ENCODE measurements at regions not wholly inside any gene's neighbourhood (a gene's known extent, or its start where the extent isn't known, plus 50 kb on each side); places are given as distances from the start of the nearest gene placed in this dataset.
"Not testable (repeated sequence)": the region's sequence is repeated elsewhere in the genome, so short reads cannot be mapped to it uniquely, and the experiment has no call there.

DNA sequence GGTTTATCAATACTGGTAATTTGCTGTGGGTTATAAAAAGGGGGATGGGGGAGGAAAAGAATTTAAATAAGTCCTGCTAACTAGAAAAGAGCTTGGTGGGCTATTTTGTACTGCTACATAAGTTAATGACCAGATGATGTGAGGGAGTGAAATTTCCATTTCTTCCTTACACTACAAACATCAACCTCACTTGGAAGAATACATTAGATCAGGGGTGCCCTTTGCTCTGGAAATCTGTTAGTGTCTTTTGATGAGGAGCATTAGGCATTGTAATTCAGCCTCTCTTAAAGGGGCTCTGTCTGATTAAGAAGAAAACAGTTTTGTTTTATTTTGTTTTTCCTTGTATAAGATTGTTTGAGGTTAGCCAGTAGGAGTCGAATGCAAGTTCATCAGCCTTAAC lies 576.4 kb upstream of the TBL1XR1 start:
- DNase-seq (ENCODE audit: low read depth, low spot score) = no peak
- in situ Hi-C loops (cut with HindIII; ENCODE audit: low pct_unique_long_range_greater_than_20kb, low sequenced_read_pairs) = no loop called here

DNA sequence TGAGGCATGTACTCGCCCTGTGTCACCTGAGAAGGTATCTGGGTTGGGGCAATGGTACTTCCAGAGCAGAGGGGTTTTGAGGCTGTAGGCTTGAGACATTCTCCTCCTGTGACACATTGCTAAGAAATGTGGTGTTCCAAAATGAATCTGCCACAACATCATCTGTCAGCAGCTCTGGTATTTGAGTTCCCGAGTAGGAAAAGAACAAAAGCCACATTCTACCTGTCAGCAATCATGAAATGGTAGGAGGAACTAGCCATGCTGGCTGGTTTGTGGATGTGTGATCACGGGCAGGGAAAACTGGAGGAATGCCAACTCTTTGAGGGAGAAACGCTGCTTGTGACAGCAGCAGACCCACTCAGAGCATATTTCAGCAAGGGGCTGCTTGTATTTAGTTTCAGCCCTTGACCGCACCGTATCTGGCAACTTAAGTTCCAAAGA lies 579.4 kb upstream of the TBL1XR1 start:
- in situ Hi-C loops (cut with HindIII; ENCODE audit: low pct_unique_long_range_greater_than_20kb, low sequenced_read_pairs) = no loop called here
- peak; percentile 15 for DNase-seq (ENCODE audit: low read depth, low spot score)

DNA sequence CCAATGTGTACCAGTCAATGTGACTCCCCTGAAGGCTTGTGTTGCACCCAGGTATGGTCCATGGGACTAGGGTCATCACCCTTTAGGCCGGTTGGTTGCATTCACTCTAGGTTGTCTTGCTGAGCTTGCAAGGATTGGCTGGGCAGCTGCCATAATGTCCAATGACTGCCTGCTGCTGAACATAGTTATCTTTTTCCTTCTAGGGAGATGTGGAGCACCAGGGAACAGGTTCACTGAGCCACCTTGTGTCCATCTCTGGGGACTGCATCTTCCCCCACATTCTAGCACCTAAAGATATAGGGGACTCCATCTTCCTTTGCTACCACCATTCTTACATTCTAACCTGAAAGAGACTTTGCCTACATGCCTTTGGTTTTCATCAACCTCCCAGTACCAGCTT lies 580.4 kb upstream of the TBL1XR1 start:
- peak; percentile 84 for DNase-seq (ENCODE audit: low read depth, low spot score)
- in situ Hi-C loops (cut with HindIII; ENCODE audit: low pct_unique_long_range_greater_than_20kb, low sequenced_read_pairs) = no loop called here

DNA sequence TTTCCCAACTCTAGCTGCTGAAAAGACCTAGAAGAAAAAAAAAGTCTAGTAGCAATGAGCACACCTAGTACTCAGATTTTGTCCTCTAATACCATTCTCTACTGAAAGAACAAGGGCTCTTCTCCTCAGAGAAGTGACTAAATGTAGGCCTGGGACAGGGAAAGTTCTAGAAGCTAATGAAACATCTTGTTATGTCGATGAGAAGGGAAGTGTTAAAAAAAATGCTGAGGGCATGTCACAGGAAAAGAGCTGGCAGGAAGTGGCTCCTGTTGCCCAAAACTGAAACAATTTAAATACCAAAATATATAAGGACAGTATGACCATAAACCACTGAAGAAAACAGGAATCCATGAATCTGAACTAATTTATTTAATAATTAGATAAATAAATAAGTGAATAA lies 581.4 kb upstream of the TBL1XR1 start:
- DNase-seq (ENCODE audit: low read depth, low spot score) = no peak
- in situ Hi-C loops (cut with HindIII; ENCODE audit: low pct_unique_long_range_greater_than_20kb, low sequenced_read_pairs) = no loop called here

DNA sequence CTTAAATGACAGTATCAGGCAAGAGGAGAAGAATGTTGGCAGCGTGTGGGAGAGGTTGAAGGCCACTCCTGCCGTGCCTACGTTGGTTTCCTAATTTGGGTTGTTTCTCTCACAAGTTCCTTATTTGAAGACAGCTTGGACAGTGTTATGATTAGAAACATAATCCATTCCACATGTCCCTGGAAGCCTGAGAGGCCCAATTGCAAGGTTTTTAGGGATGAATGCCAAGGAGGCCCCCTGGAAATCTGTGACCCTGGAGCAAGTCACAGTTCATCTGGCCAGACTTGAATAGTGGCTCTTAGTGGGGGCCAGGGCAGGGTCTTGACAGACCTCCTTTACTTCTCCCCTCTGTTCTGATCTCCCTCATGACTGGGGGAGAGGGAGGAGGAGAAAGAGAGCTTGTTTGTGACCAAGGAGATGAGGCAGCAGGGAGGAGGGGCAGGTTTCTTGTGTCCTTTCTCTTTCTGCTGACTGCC lies 584.4 kb upstream of the TBL1XR1 start:
- in situ Hi-C loops (cut with HindIII; ENCODE audit: low pct_unique_long_range_greater_than_20kb, low sequenced_read_pairs) = no loop called here
- DNase-seq (ENCODE audit: low read depth, low spot score) = no peak

DNA sequence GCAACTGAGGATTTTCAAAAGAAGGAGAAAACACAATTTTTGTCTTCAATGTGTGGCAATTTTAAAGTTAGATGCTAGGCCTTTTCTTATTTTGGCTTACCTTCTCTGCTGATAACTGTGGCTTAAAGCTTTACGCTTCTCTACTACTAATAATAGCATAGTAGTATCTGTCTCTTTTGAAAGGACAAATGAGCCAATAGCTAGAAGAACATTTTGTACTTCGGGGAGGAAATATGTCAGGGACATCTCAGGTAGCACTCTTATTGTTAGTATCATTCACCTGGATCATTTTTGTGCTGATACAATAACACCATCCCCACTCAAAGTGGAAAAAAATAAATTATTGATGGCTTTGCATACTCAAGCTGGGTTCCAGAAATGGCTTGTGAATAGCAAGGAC lies 586.1 kb upstream of the TBL1XR1 start:
- no peak for DNase-seq (ENCODE audit: low read depth, low spot score)
- in situ Hi-C loops (cut with HindIII; ENCODE audit: low pct_unique_long_range_greater_than_20kb, low sequenced_read_pairs) = no loop called here

DNA sequence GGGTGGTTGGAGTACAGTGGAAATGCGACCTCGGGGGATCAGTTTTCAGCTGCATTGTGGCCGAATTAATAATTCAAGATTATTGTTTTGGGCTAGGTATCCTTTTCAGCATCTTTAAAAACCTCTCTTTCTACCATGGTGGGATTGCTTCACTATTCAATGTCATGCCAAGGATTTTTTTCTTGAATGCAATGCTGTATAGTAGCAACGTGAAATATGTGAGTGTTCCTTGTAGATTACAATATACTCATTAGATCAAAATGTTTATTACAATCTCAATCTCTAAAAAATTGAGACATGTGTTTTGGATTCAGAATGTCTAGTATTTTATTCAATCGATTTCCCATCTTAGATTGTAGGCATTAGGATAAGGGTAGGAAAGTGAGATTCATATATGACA lies 586.5 kb upstream of the TBL1XR1 start:
- in situ Hi-C loops (cut with HindIII; ENCODE audit: low pct_unique_long_range_greater_than_20kb, low sequenced_read_pairs) = no loop called here
- DNase-seq (ENCODE audit: low read depth, low spot score) = no peak

DNA sequence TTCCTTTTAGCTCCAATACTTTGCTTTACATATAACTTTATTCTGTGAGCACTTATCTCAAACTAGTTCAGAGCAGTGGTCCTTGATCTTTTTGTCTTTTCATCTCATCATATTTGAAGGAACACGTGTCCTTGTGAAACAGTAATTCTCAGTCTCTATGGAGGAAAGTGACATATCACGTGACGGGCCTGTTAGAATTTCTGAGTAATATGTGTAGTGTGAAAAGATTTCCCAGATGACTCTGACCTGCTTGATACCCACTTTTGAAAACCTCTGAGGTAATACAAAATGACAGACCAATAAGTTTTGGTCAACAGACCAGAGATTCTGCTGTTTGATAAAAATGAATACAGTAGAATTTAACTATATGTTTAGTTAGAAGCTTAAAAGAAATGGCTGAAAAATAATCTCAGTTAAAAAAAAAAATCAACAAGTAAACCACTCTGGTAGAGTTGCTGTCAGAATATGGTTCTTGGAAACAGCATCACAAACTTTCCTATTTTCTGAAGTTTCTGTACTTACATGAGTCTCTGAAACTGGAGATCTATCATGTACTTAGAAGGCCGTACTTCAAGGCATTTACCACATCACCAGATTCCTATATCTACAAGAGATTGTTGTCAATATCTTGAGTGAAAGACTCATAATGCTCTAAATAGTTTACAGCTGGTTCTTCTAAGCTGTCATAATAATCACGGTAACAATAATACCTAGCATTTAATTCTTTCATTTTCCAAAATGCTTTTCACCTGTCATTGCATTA lies 590.2 kb upstream of the TBL1XR1 start:
- in situ Hi-C loops (cut with HindIII; ENCODE audit: low pct_unique_long_range_greater_than_20kb, low sequenced_read_pairs) = no loop called here
- no peak for DNase-seq (ENCODE audit: low read depth, low spot score)

DNA sequence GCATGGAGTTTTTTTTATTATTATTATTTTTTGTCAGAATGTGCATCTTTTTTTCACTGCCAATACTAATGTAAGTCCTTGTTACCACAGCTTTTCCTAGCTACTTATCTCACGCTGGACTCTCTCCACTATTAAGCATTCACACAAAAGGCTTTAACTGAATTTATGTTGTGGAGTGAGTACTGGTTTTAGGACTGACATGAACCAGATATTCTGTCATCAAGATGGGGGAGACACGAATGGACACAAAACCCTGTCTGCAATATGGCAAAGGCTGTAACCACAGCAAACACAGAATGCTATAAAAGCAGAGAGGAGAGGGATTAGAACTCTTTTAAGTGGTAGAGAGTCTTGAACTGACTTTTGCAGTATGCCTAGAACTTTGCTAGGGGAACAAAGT lies 592.2 kb upstream of the TBL1XR1 start:
- in situ Hi-C loops (cut with HindIII; ENCODE audit: low pct_unique_long_range_greater_than_20kb, low sequenced_read_pairs) = no loop called here
- DNase-seq (ENCODE audit: low read depth, low spot score) = no peak

DNA sequence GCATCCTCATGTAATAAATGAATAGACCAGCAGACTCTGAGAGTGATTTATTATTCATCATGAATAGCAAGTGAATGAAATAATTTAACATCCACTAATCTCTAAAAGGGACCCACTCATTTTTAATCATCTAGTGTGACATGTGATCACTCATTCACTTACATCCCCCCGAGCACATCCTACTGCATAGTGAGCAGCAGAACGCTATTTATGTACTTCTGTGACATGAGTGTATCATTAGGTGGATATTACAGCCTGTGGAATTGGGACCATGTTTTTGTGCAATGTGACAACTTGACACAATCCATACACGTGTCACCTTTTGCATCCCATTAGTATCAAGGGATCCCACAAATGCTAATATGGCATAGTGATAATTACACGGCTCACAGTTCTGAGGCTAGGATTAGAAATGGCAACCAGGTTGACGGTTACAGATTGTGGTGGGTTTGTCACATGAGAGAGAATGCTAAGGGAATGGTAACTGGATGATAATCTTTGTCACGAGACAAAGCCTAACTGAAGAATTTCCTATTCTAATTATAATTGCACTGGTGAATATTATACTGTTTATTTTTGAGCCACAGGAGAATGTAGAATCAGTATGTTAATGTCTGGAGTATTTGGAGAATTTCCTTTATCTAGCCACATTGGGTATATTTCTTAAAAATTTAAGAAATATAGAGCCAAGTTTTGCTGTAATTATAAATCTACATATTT lies 595.2 kb upstream of the TBL1XR1 start:
- in situ Hi-C loops (cut with HindIII; ENCODE audit: low pct_unique_long_range_greater_than_20kb, low sequenced_read_pairs) = no loop called here
- no peak for DNase-seq (ENCODE audit: low read depth, low spot score)

DNA sequence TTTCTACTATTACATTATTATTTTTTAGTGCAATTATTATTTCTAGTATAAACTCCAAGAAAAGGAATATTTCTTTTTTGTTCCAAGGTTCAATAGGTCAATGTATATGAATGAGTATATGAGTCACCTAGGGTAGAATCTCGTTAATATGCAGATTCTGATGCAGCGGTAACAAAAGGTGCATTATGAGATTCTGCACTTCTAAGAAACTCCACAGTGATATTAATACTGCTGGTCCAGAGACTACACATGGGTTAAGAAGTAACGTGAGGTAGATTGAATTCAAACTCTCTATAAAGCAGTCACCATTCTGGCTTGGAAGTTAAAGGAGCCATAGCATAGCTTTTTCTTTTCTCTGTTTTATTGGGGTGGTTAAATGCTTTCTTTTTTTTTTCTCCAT lies 596.2 kb upstream of the TBL1XR1 start:
- DNase-seq (ENCODE audit: low read depth, low spot score) = no peak

DNA sequence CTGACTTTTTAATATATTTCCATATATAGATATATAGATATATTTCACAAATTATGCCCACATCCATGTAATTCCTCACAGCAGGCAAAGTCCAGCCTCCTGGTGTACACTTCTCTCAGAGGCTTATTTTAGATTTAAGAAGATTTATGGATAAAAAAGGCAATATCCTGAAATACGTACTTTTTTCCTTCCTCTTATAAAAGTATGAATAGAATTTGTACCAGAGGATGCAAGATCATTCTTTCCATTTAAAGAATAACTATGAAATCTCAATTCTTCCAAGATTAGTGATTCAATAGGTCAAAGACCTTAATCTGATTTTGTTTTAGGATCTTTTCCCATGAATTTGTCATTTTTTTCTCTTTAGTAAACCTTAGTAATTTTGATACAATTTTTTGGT lies 597.9 kb upstream of the TBL1XR1 start:
- no peak for DNase-seq (ENCODE audit: low read depth, low spot score)
- in situ Hi-C loops (cut with HindIII; ENCODE audit: low pct_unique_long_range_greater_than_20kb, low sequenced_read_pairs) = no loop called here

More for the DNA sequence above, 596.2 kb upstream of the TBL1XR1 start:
- in situ Hi-C loops (cut with HindIII; ENCODE audit: low pct_unique_long_range_greater_than_20kb, low sequenced_read_pairs) = no loop called here

DNA sequence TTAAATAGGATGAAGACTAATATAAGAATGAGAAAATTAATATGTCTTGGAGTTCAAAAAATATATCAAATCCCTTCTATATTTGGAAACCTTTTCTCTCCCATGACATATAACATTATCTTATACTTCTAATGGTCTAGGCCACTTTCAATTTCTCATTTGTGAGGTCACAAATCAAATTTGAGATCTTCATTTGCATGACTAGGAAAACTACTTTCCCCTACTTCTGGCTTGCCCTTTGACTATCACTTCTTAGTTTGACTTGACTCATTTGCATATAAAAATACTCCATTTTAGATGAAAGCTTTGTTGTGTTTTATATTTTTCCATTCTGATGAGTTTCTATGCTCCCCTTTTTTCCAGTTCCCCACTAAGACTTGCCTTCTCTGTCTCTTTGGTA lies 598.6 kb upstream of the TBL1XR1 start:
- in situ Hi-C loops (cut with HindIII; ENCODE audit: low pct_unique_long_range_greater_than_20kb, low sequenced_read_pairs) = no loop called here
- DNase-seq (ENCODE audit: low read depth, low spot score) = no peak

DNA sequence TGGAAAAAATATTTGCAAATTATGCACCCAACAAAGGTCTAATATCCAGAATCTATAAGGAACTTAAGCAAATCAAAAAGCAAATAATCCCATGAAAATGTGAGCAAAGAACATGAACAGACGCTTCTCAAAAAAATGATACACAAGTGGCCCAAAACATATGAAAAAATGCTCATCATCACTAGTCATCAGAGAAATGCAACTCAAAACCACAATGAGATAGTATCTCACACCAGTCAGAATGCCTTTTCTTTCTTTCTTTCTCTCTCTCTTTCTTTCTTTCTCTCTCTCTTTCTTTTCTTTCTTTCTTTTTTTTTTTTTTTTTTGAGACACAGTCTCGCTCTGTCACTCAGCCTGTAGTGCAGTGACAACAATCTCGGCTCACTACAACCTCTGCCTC lies 602.9 kb upstream of the TBL1XR1 start:
- in situ Hi-C loops (cut with HindIII; ENCODE audit: low pct_unique_long_range_greater_than_20kb, low sequenced_read_pairs); DNase-seq (ENCODE audit: low read depth, low spot score): not testable (repeated sequence)

DNA sequence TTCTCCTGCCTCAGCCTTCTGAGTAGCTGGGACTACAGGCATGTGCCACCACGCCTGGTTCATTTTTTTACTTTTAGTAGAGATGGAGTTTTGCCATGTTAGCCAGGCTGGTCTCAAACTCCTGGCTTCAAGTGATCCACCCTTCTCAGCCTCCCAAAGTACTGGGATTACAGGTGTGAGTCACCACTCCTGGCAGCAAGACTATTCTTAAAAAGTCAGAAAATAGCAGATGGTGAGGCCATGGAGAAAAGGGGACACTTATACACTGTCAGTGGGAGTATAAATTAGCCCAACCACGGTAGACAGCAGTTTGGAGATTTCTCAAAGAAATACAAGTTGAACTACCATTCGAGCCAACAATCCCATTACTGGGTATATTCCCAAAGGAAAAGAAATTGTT lies 603.3 kb upstream of the TBL1XR1 start:
- in situ Hi-C loops (cut with HindIII; ENCODE audit: low pct_unique_long_range_greater_than_20kb, low sequenced_read_pairs) = no loop called here
- DNase-seq (ENCODE audit: low read depth, low spot score) = no peak

DNA sequence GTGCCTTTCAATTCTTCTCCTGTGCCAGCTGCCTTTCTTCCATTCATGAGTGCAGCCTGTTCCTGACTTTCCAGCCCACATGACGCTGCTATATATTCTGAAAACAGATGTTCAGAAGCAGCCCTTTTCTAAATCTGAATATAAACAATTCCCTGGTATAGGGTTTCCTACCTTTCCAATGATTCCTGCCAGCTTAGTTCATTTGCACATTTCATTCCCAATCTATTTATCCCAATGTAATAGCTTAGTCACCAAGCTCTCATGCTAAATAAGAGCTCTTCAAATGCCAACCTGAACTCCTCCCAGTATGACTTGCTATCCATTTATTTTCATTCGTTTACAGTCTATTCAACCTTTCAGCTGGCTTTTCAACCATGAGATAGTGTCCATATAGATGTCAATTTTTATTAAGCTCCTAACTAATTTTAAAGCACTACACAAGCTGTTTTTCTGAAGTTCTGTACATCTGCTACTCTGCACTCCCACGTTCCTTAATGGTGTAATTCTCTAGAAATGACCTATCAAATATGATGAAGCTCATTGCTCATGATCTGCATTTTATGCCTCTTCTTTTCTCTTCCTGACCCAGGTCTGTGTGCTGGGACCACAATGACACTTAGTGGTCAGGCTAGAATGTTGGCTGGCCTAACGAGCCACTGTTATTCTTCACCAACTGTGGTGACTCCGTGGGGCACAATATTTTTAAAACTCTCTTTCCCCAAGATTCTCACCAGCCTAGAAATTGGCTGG lies 605.0 kb upstream of the TBL1XR1 start:
- no peak for DNase-seq (ENCODE audit: low read depth, low spot score)
- in situ Hi-C loops (cut with HindIII; ENCODE audit: low pct_unique_long_range_greater_than_20kb, low sequenced_read_pairs) = no loop called here

DNA sequence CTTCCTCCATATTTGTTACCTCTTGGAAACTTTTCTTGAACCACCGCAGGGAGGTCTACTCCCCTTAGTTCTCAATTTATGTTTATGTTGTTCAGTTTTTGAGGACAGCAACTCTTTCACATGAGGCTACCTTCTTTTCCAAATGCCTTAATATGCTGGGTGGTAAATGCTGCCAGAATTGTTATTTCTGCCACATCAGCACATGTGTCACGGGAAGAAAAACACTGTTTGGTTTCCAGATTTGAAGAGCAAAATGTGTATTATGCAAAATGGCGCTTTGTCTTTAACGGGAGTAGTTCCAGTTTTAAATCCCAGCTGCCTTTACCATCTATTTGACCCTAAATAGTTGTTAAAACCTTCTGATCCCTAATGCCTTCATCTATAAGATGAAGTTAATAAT lies 606.2 kb upstream of the TBL1XR1 start:
- in situ Hi-C loops (cut with HindIII; ENCODE audit: low pct_unique_long_range_greater_than_20kb, low sequenced_read_pairs) = no loop called here

DNA sequence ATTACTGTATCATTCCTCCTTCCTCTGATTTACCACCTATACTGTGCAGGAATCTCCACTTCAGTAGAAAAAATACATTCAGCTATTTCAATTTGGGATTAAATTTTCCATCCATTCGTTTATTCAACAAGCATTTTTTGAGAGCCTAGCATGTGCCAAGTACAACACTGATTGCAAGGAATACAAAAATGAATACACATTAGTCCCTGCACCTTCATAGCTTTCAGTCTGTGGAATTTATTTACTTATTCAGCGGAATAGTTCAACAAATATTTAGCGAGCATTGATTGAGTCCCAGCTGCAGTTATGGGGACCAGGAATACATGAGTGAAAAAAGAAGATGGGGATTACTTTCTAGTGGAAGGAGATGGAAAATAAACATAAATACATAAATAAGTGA lies 606.8 kb upstream of the TBL1XR1 start:
- in situ Hi-C loops (cut with HindIII; ENCODE audit: low pct_unique_long_range_greater_than_20kb, low sequenced_read_pairs) = no loop called here
- no peak for DNase-seq (ENCODE audit: low read depth, low spot score)

More for the DNA sequence above, 606.2 kb upstream of the TBL1XR1 start:
- DNase-seq (ENCODE audit: low read depth, low spot score) = no peak
